Osteocyte (in vitro differentiated cells): ENCODE measurements at regions not wholly inside any gene's neighbourhood (a gene's known extent, or its start where the extent isn't known, plus 50 kb on each side); places are given as distances from the start of the nearest gene placed in this dataset.
"Not testable (repeated sequence)": the region's sequence is repeated elsewhere in the genome, so short reads cannot be mapped to it uniquely, and the experiment has no call there.

Source experiments
- DNase-seq: peaks from one replicate; pipeline ENCODE4 v3.0.0; 2021; ENCODE audit warnings: mixed read lengths; ENCODE audit not compliant: unreplicated experiment; ENCODE audit errors: extremely low spot score
- H3K27ac Mint-ChIP-seq: one replicate; pipeline ENCODE4 v1.8.0; 2021; ENCODE audit warnings: mild to moderate bottlenecking, mixed read lengths; ENCODE audit not compliant: unreplicated experiment
- H3K27me3 Mint-ChIP-seq: one replicate; pipeline ENCODE4 v1.8.0; 2021; ENCODE audit warnings: mixed read lengths; ENCODE audit not compliant: unreplicated experiment
- H3K36me3 Mint-ChIP-seq: one replicate; pipeline ENCODE4 v1.8.0; 2021; ENCODE audit warnings: mixed read lengths; ENCODE audit not compliant: unreplicated experiment
- H3K4me1 Mint-ChIP-seq: one replicate; pipeline ENCODE4 v1.8.0; 2021; ENCODE audit warnings: mixed read lengths; ENCODE audit not compliant: unreplicated experiment
- H3K4me3 Mint-ChIP-seq: one replicate; pipeline ENCODE4 v1.8.0; 2021; ENCODE audit warnings: mild to moderate bottlenecking, moderate library complexity, mixed read lengths; ENCODE audit not compliant: unreplicated experiment
- H3K9me3 Mint-ChIP-seq: one replicate; pipeline ENCODE4 v1.8.0; 2021; ENCODE audit warnings: mixed read lengths; ENCODE audit not compliant: unreplicated experiment
- CTCF ChIP-seq: fragments of 200-600 bp; sonication (generic); IDR thresholded peaks from 2 replicates; pipeline ENCODE4 v1.5.0; 2021; ENCODE audit warnings: antibody characterized with exemption, mild to moderate bottlenecking, moderate library complexity

- DNase-seq: no peak
- peak overlapping the region; percentile 40 for H3K27ac Mint-ChIP-seq
- H3K36me3 Mint-ChIP-seq: no peaks in the 10 kb centered on the region
- TF ChIP-seq CTCF: no peak
- no peaks in the 10 kb centered on the region for H3K27me3 Mint-ChIP-seq
- peaks cover 28% of the 10 kb centered on the region for H3K4me1 Mint-ChIP-seq
- H3K4me3 Mint-ChIP-seq: no peak overlapping the region
- H3K9me3 Mint-ChIP-seq: peaks cover 8% of the 10 kb centered on the region
These were observed 130.8 kb upstream of the MAN2A1 start for GRCh38 chr5:109558952-109559351.

- Mint-ChIP-seq H3K36me3 (no peaks in the 10 kb centered on the region), H3K27ac (peak overlapping the region; percentile 40), H3K27me3 (no peaks in the 10 kb centered on the region), H3K4me3 (no peak overlapping the region), H3K4me1 (peaks cover 28% of the 10 kb centered on the region), H3K9me3 (peaks cover 13% of the 10 kb centered on the region)
- TF ChIP-seq CTCF: no peak
- DNase-seq: no peak
These were observed 131.4 kb upstream of the MAN2A1 start for GRCh38 chr5:109558364-109558763.

- H3K4me3 Mint-ChIP-seq: no peak overlapping the region
- no peak for DNase-seq
These were observed 135.9 kb upstream of the MAN2A1 start for GRCh38 chr5:109553846-109554245.

GRCh38 chr5:109551234-109551633 lies 138.5 kb upstream of the MAN2A1 start:
- H3K9me3 Mint-ChIP-seq: peaks cover 15% of the 10 kb centered on the region
- DNase-seq, H3K4me3 Mint-ChIP-seq, H3K4me1 Mint-ChIP-seq, H3K27me3 Mint-ChIP-seq, H3K27ac Mint-ChIP-seq, H3K36me3 Mint-ChIP-seq: not testable (repeated sequence)

More at GRCh38 chr5:109553846-109554245, 135.9 kb upstream of the MAN2A1 start:
- Mint-ChIP-seq H3K36me3 (no peaks in the 10 kb centered on the region), H3K27ac (no peak overlapping the region), H3K4me1 (peaks cover 10% of the 10 kb centered on the region), H3K27me3 (no peaks in the 10 kb centered on the region), H3K9me3 (peaks cover 15% of the 10 kb centered on the region)
- no peak for TF ChIP-seq CTCF

- Mint-ChIP-seq H3K36me3 (no peaks in the 10 kb centered on the region), H3K4me1 (no peaks in the 10 kb centered on the region), H3K9me3 (peaks cover 14% of the 10 kb centered on the region), H3K27ac (no peak overlapping the region), H3K27me3 (no peaks in the 10 kb centered on the region), H3K4me3 (no peak overlapping the region)
- TF ChIP-seq CTCF: no peak
- no peak for DNase-seq
These were observed 139.7 kb upstream of the MAN2A1 start for GRCh38 chr5:109550077-109550476.

- Mint-ChIP-seq H3K4me1 (no peaks in the 10 kb centered on the region), H3K27ac (no peak overlapping the region)
These were observed 136.7 kb upstream of the PJA2 start for GRCh38 chr5:109546461-109546860.

GRCh38 chr5:109544873-109545272 lies 135.1 kb upstream of the PJA2 start:
- Mint-ChIP-seq H3K27me3 (peaks cover 26% of the 10 kb centered on the region), H3K9me3 (peaks cover 13% of the 10 kb centered on the region)
- not testable (repeated sequence) for H3K4me1 Mint-ChIP-seq, H3K27ac Mint-ChIP-seq, DNase-seq, H3K4me3 Mint-ChIP-seq, H3K36me3 Mint-ChIP-seq

More at GRCh38 chr5:109546461-109546860, 136.7 kb upstream of the PJA2 start:
- DNase-seq: no peak
- H3K27me3 Mint-ChIP-seq: peaks cover 16% of the 10 kb centered on the region
- no peak overlapping the region for H3K4me3 Mint-ChIP-seq
- TF ChIP-seq CTCF: no peak
- no peaks in the 10 kb centered on the region for H3K9me3 Mint-ChIP-seq
- H3K36me3 Mint-ChIP-seq: no peaks in the 10 kb centered on the region

GRCh38 chr5:109538692-109539091 lies 128.9 kb upstream of the PJA2 start:
- Mint-ChIP-seq H3K9me3 (peaks cover 22% of the 10 kb centered on the region), H3K27me3 (peaks cover 43% of the 10 kb centered on the region)
- not testable (repeated sequence) for H3K4me1 Mint-ChIP-seq, H3K27ac Mint-ChIP-seq, H3K36me3 Mint-ChIP-seq, DNase-seq, H3K4me3 Mint-ChIP-seq
